H1 (cell line): ENCODE measurements at regions not wholly inside any gene's neighbourhood (a gene's known extent, or its start where the extent isn't known, plus 50 kb on each side); places are given as distances from the start of the nearest gene placed in this dataset.

Experiments used
- BRCA1 ChIP-seq: IDR thresholded peaks from 2 replicates; pipeline ENCODE4 v1.6.1; 2012; ENCODE audit warnings: low read depth, low read length, improper control_type of control experiment
- EGR1 ChIP-seq: IDR thresholded peaks from 2 replicates; pipeline ENCODE4 v1.6.1; 2011; ENCODE audit warnings: low read depth, low read length, borderline replicate concordance
- EZH2 ChIP-seq: fragments of 200-600 bp; sonication (generic); IDR thresholded peaks from 2 replicates; pipeline ENCODE4 v1.7.1; 2012; ENCODE audit warnings: low read depth, mild to moderate bottlenecking, moderate library complexity, low read length, inconsistent platforms; ENCODE audit not compliant: severe bottlenecking
- KDM5A ChIP-seq: fragments of 200-600 bp; IDR thresholded peaks from 2 replicates; pipeline ENCODE4 v1.7.1; 2012; ENCODE audit warnings: mild to moderate bottlenecking, low read length, inconsistent platforms, mixed read lengths
- SIN3A ChIP-seq, 2 experiments: IDR thresholded peaks in 1 of 2; conservative IDR thresholded peaks in 1 of 2; 2 replicates each; pipeline ENCODE4 v1.6.1; 2011 to 2012; ENCODE audit warnings: low read length in 2 of 2, improper control_type of control experiment in 1 of 2, low read depth in 1 of 2, mild to moderate bottlenecking in 1 of 2
- TAF7 ChIP-seq: optimal IDR thresholded peaks from 2 replicates; pipeline ENCODE3; 2011; ENCODE audit warnings: low read depth, mild to moderate bottlenecking, inconsistent platforms, low read length, moderate library complexity, borderline replicate concordance

DNA sequence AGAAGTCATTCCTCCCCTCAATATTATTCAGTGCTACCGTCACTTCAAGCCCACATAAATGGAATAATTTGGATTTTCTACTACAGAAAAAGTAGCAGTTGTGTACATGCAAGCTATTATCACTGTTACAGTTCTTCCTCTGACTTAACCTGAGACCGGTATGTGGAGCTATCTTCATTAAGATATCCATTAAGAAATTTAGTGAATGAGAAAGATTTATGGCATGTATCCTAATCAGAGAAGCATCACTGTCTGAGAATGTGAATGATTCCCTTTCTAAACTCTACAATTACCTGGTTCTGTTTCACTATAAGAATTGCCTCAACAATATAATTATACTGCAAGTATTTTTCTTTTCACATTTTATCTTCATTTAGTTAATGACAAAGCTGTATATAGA lies 278.7 kb downstream of the KLF5 start (continued):
- TF ChIP-seq EGR1 = no peak
- no peak for TF ChIP-seq KDM5A
- TF ChIP-seq EZH2 = no peak
- no peak for TF ChIP-seq BRCA1
- no peak for TF ChIP-seq SIN3A (conservative IDR thresholded peaks at IDR 0.05 in 1 of 2, IDR thresholded peaks at IDR 0.05 in 1 of 2; ENCODE audit: low read depth in 1 of 2, low read length in 2 of 2)
- no peak for TF ChIP-seq TAF7
